Activated naive CD8-positive, alpha-beta T cell treated with anti-CD3 and anti-CD28 coated beads, Interleukin-2, amount 10 ng/mL, durations not matched to agents 7 days and 5 days (primary cell): ENCODE measurements at regions not wholly inside any gene's neighbourhood (a gene's known extent, or its start where the extent isn't known, plus 50 kb on each side); places are given as distances from the start of the nearest gene placed in this dataset.
"Not testable (repeated sequence)": the region's sequence is repeated elsewhere in the genome, so short reads cannot be mapped to it uniquely, and the experiment has no call there.

Experiments used
- ATAC-seq: fragments of 150-1000 bp; cut with Tn5 transposase; one replicate; pipeline ENCODE4 v1.10.0; 2021; ENCODE audit warnings: low read depth, moderate library complexity
- POLR2A ChIA-PET: fragments of 350-600 bp; sonication (Branson Sonifier 250); formaldehyde crosslinking; loops from one replicate; lab custom pipeline; 2021; ENCODE audit warnings: antibody characterized with exemption; lab: Charles Lee
- DNase-seq: peaks from one replicate; pipeline ENCODE4 v3.0.0; 2021
- H3K27ac Mint-ChIP-seq: one replicate; pipeline ENCODE4 v1.8.0; 2022; ENCODE audit warnings: mild to moderate bottlenecking, mixed read lengths
- H3K27me3 Mint-ChIP-seq: one replicate; pipeline ENCODE4 v1.8.0; 2022; ENCODE audit warnings: mild to moderate bottlenecking, moderate library complexity, mixed read lengths
- H3K36me3 Mint-ChIP-seq: one replicate; pipeline ENCODE4 v1.8.0; 2021; ENCODE audit warnings: mild to moderate bottlenecking, mixed read lengths
- H3K4me1 Mint-ChIP-seq: one replicate; pipeline ENCODE4 v1.8.0; 2021; ENCODE audit warnings: mixed read lengths
- H3K4me3 Mint-ChIP-seq: one replicate; pipeline ENCODE4 v1.8.0; 2022; ENCODE audit warnings: mild to moderate bottlenecking, moderate library complexity, mixed read lengths
- H3K9me3 Mint-ChIP-seq: one replicate; pipeline ENCODE4 v1.8.0; 2021; ENCODE audit warnings: mixed read lengths

DNA sequence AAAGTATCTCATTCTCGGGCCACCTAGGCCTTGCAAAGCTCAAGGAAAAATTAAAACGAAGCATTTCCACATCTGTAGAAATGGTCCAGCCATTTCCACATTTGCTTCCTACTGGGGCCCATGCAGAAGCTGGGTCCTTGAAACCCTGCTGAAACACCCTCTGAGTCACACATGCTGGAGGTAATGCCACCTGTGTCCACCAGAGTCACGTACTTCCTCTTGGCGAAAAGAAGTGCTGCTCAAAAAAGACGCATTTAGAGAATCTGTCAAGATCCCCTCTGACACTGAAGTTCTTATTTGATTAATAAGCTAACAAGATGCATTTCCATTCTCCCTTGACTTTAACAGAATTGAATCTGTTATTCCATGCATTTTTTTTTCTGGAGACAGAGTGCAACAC lies 423.2 kb downstream of the PREX1 start:
- Mint-ChIP-seq H3K36me3 (no peaks in the 10 kb centered on the region), H3K27me3 (peaks cover 7% of the 10 kb centered on the region), H3K9me3 (no peaks in the 10 kb centered on the region), H3K4me3 (no peak overlapping the region), H3K4me1 (no peaks in the 10 kb centered on the region), H3K27ac (no peak overlapping the region)
- POLR2A ChIA-PET = no interaction called here
- ATAC-seq (no peak), DNase-seq (no peak)

DNA sequence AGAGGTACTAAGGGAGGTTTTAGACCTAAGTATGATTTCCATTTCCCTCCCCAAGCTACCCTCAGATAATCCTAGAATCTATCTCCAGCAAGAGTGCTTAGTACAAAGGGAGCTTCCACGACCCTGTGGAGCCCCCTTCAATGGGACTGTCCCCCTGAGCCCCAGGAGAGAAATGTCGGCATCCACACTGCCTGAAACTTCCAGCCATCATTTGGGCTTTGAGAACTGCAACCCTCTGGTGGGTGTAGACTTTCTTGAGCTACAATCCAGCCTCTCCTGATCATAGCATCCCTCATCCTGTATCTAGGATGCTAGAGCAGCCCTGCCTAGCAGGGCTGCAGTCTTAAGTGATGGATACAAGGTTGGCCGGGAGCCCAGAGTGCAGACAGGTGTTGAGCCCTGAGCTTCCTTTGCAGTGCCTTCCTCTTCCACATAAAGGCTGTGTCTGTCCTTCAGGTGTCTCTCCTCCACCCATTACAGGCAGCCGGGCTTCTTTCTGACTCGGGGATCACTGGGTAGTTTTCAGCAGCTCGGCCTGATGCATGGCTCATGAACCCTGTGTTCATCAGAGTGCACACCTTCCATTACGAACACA lies 424.5 kb downstream of the PREX1 start:
- Mint-ChIP-seq H3K36me3 (no peaks in the 10 kb centered on the region), H3K27ac (no peak overlapping the region), H3K27me3 (peaks cover 4% of the 10 kb centered on the region), H3K4me3 (no peak overlapping the region), H3K9me3 (no peaks in the 10 kb centered on the region), H3K4me1 (no peaks in the 10 kb centered on the region)
- no peak for DNase-seq
- no peak for ATAC-seq
- POLR2A ChIA-PET = no interaction called here

DNA sequence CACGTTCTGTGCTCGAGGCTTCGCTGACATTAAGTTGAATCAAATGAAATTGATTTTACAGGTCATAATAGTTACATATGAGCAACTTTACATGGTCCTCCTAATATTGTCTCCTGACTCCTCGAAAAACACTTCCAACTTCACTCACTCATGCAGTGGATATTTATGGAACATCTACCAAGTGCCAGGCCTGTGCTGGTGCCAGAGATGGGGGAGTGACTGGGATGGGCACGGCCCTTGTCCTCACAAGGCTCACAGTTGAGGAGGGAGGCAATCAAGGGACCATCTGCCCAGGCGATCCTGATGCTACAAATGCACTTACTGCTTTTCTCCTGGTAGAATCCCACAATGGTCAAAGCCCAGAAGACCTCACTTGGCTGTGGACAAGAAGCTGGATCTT lies 426.4 kb downstream of the PREX1 start:
- Mint-ChIP-seq H3K9me3 (no peaks in the 10 kb centered on the region), H3K36me3 (no peaks in the 10 kb centered on the region), H3K27ac (no peak overlapping the region), H3K4me1 (no peaks in the 10 kb centered on the region), H3K27me3 (no peaks in the 10 kb centered on the region), H3K4me3 (no peak overlapping the region)
- no peak for ATAC-seq
- no peak for DNase-seq
- POLR2A ChIA-PET = no interaction called here

DNA sequence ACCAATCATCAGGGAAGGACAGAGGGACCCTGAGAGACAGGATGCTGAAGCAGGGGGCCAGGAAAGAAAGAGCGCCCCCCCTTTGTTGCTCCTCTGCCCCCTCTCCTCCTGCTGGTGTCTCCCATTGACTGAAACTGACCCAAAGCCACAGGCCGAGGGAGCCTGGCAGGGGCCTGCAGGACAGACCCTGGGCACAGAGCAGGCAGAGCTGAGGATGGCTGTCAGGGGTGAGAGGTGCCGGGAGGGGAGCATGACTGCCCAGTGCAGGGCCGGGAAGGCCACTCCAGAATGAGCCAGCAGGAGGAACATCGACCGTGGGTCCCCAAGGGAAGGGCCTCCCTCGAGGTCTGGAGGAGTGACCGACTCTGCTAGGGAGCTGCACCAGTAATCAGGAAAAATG lies 427.8 kb downstream of the PREX1 start:
- ATAC-seq (no peak), DNase-seq (no peak)
- Mint-ChIP-seq H3K4me1 (no peaks in the 10 kb centered on the region), H3K4me3 (no peak overlapping the region), H3K27me3 (no peaks in the 10 kb centered on the region), H3K9me3 (no peaks in the 10 kb centered on the region), H3K27ac (no peak overlapping the region), H3K36me3 (no peaks in the 10 kb centered on the region)
- POLR2A ChIA-PET = no interaction called here

DNA sequence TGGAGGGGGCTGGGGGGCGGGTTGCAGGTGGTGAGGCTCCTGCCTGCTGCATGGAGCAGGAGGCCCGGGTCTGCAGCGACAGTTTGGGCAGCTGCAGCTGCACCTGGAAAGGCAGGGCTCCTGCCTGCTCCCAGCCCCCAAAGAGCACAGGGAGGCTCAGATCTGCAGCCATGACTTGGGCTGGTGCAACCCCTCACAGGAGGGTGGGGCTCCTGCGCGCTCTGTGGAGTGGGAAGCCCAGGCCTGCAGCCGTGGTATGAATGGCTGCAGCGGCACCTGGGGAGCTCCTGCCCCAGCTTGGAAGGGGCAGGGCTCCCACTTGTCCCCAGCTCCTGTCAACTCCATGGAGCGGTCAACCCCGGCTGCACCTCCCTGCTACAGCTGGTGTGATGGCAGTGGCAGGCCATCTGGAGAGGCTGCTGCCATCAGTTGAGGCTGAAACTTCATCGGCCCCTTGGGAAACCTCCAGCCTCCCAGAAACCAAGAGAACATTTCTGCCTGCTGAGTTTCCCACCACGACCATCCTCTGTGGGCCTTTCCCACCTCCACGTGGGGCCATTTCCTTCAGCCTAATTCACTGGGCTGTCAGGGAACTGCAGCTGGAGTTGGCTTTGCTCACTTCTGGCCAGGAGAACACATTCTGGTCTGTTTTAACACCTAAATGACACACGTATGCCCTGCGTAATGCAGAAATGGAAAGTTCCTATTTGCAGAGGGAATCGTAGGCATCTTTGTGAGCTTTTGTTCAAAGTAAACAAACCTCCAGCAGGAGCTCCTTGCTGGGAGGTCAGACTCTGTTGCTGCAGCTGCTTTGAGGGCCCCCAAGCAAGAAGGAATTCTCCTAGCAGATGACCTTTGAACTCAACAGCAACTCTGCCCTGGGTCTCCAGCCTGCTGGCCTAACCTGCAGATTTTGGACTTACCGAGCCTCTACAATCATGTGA lies 429.0 kb downstream of the PREX1 start:
- Mint-ChIP-seq H3K36me3 (no peaks in the 10 kb centered on the region), H3K4me1 (no peaks in the 10 kb centered on the region), H3K9me3 (no peaks in the 10 kb centered on the region), H3K27ac (no peak overlapping the region), H3K27me3 (peaks cover 6% of the 10 kb centered on the region), H3K4me3 (no peak overlapping the region)
- POLR2A ChIA-PET = no interaction called here
- no peak for ATAC-seq
- DNase-seq = no peak

DNA sequence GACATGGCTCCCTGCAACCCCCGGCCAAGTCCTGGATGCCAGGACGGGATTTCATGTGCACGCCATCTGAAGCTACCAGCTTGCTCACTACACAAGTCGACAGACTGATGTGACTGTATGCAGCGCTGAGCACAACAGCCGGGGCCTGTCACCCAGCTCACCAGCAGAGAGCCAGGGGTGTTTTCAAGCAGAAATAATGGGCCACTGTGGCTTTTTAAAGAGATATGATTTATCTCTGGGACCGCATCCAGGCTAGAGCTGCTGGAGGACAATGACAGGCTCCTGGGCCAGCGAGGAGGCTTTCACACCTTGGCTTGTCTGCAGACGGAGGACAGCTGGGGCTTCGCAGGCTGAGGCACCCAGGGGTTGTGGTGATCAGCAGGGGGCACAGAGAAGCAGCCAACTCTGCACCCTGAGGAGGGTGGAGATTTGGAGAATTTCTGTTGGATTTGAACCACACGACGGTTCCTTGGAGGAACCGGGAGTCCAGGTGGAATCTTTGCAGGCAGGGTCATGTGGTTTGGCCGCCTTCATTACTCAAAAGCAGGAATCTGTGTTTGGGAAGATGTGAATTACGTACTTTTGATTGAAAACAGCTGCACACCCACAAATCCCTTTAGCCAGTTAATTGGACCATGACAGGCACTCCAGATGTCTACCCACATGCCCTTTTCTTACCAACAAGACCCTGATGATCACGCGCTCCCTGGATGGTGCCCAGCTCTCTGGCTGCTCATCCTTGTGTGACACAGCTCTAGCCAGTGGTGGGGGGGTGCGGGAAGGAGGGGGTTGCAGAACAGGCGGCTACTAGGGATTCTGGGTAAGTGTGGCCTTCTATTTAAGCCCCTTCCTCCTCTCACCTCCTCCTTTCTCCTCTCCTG lies 430.6 kb downstream of the PREX1 start:
- H3K27ac Mint-ChIP-seq, POLR2A ChIA-PET: not testable (repeated sequence)

DNA sequence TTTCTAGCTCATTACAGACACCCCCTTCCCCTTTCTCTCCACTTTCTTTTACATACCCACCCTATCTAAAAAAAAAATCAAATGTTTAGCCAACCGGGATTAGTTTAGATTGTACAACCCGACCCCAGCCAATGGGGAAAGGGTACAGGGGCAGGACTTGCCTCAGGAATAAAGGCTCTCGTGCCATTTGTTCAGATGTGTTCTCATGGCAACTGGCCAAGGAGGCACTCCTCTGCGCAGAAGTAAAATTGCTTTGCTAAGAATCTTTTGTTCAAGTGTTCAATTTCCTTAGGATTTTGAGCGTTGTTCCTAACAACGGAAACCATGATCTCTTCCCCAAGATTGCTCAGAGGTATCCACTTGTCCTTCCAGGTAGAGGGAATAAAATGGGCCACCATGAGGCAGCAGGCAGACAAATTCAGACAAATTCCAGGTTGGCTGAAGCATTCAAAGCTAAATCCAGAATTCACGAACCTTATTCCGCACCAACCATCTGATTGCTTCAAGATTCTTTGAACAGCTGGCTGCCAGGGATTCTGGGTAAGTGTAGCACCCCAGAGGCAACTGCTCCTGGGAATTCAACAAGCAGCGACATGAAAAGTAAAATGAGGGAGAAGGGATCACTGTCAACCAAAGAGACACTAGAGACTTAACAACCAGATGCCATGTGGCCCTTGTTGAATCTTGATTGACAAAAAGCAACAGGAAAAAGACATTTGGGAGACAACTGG lies 431.8 kb downstream of the PREX1 start:
- POLR2A ChIA-PET = no interaction called here
- H3K9me3 Mint-ChIP-seq = peaks cover 10% of the 10 kb centered on the region
- no peaks in the 10 kb centered on the region for H3K4me1 Mint-ChIP-seq

More for the DNA sequence above, 430.6 kb downstream of the PREX1 start:
- H3K4me1 Mint-ChIP-seq, H3K4me3 Mint-ChIP-seq, DNase-seq, H3K27me3 Mint-ChIP-seq, ATAC-seq, H3K36me3 Mint-ChIP-seq, H3K9me3 Mint-ChIP-seq: not testable (repeated sequence)

DNA sequence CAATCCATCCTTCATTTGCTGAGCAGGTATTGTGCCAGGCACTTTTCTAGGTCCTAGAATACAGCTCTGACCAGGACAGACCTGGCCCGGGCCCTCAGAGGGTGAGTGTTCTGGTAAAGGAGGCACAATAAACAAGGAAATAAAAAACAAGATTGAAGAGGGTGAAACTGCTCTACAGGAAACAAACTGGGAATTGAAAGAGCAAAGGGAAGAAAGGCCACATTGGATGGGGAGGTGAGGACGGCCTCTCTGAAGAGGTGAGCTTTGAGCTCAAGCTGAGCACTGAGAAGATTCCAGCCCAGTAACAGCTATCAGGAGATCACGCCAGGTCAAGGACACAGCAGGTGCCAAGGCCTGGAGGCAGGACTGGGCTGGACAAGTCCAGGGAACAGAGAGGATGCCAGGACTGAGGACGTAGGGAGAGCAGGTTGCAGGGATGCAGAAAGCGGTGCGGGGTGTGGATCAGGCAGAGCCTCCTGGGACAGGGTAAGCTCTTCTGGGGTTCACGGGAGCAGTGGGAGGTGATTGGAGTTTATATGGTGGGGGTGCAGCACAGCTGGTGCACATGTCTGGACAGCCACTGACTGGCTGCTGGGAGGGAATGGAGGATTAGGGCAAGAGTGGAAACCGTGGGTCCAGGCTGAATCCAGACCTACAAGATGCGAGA lies 433.3 kb downstream of the PREX1 start:
- H3K4me3 Mint-ChIP-seq = no peak overlapping the region
- no peaks in the 10 kb centered on the region for H3K36me3 Mint-ChIP-seq
- no peak overlapping the region for H3K27ac Mint-ChIP-seq
- POLR2A ChIA-PET = no interaction called here
- DNase-seq (no peak), ATAC-seq (no peak)
- peaks cover 10% of the 10 kb centered on the region for H3K9me3 Mint-ChIP-seq
- no peaks in the 10 kb centered on the region for H3K4me1 Mint-ChIP-seq
- peaks cover 9% of the 10 kb centered on the region for H3K27me3 Mint-ChIP-seq

More for the DNA sequence above, 431.8 kb downstream of the PREX1 start:
- Mint-ChIP-seq H3K27me3 (peaks cover 6% of the 10 kb centered on the region), H3K27ac (no peak overlapping the region), H3K36me3 (no peaks in the 10 kb centered on the region), H3K4me3 (no peak overlapping the region)
- no peak for ATAC-seq
- no peak for DNase-seq

DNA sequence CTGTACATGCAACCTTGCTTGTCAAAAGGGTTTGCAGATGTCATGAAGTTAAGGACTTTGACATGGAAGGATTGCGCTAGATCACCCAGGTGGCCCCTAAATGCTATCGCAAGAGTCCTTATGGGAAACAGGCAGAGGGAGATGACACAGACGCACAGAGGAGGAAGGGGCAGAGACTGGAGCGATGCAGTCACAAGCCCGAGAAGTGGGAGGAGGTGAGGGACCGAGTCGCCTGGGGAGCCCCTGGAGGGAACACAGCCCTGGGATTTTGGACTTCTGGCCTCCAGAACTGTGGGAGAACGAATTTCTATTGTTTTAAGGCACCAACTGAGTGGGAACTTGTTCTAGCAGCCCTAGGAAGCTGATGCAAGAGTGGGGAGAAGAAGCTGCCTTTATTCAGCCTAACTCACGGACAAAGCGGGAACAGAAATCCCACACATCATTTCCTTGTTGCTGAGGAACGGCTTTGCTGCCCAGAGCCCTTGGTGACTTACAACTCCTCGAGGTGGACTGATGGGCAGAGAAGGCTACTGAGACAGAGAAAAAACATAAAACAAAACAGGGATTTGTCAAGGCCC lies 434.0 kb downstream of the PREX1 start:
- POLR2A ChIA-PET = no interaction called here
- peaks cover 10% of the 10 kb centered on the region for H3K9me3 Mint-ChIP-seq
- H3K4me1 Mint-ChIP-seq = no peaks in the 10 kb centered on the region
- H3K4me3 Mint-ChIP-seq = no peak overlapping the region
- DNase-seq = no peak
- no peaks in the 10 kb centered on the region for H3K36me3 Mint-ChIP-seq
- peaks cover 11% of the 10 kb centered on the region for H3K27me3 Mint-ChIP-seq
- no peak for ATAC-seq
- H3K27ac Mint-ChIP-seq = no peak overlapping the region

DNA sequence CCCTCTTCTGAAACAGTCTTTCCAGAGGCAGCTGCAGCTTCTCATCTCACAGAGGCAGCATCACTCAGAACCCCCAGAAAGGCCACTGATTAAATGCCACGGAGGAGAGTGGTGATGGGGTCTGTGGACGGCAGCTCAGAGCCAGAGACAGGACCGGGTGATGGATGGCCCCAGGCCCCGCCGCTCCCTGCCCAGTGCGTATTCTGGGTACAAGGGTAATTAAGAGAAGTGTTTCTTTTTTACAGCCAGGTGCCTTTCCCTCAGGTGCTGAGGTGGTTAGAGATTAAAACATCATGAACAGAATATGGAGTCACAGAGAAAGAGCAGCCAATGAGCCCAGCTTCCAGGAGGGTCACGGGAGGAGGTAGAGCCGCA lies 434.5 kb downstream of the PREX1 start:
- Mint-ChIP-seq H3K4me1 (no peaks in the 10 kb centered on the region), H3K36me3 (no peaks in the 10 kb centered on the region), H3K27ac (no peak overlapping the region), H3K27me3 (peaks cover 11% of the 10 kb centered on the region), H3K9me3 (peaks cover 10% of the 10 kb centered on the region), H3K4me3 (no peak overlapping the region)
- POLR2A ChIA-PET = no interaction called here
- no peak for ATAC-seq
- DNase-seq = no peak

DNA sequence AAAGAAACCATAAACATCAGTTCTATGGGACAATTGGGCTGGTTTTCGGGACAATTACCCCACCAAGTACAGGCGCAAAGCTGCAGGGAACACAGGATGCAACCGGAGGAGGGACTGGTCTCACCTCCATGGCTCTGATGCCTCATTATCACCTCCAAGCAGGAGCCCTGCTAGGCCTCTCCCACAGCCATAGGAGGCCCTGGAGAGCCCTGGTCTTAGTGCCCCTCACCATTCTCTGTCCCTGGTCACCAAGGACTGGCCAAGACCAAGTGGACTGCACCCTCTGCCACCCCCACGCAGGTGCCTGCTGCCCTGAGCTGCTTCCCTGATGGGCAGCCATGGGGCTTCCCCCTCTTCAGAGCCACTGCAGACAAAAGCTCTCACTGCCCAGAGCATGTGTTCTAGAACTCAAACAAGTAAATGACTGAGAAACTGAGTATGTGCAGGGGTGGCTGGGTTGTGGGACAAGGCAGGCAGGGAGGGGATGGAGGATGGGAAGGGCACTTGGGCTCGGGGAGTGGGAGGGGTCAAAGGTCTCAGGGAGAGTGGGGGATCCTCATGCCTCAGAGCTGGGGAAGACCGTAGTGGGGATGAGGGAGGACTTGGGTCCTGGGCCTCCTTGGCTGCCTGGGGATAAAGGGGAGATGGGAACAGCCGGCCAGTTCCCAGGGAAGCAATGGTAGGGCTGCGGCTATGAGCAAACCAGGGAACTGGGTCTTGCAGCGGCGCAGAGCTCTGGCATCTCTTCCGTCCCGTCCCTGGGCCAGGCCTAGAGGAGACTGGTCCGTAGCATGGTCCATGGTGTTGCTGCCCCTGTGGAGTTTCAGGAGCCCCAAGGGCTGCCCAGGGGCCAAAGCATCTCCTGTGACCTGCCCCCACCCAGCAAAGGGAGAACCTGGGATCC lies 435.1 kb downstream of the PREX1 start:
- no peak overlapping the region for H3K27ac Mint-ChIP-seq
- no peak for ATAC-seq
- H3K4me1 Mint-ChIP-seq = no peaks in the 10 kb centered on the region
- no peak overlapping the region for H3K4me3 Mint-ChIP-seq
- peaks cover 10% of the 10 kb centered on the region for H3K9me3 Mint-ChIP-seq
- POLR2A ChIA-PET = no interaction called here
- H3K27me3 Mint-ChIP-seq = peaks cover 14% of the 10 kb centered on the region
- H3K36me3 Mint-ChIP-seq = no peaks in the 10 kb centered on the region
- DNase-seq = no peak

DNA sequence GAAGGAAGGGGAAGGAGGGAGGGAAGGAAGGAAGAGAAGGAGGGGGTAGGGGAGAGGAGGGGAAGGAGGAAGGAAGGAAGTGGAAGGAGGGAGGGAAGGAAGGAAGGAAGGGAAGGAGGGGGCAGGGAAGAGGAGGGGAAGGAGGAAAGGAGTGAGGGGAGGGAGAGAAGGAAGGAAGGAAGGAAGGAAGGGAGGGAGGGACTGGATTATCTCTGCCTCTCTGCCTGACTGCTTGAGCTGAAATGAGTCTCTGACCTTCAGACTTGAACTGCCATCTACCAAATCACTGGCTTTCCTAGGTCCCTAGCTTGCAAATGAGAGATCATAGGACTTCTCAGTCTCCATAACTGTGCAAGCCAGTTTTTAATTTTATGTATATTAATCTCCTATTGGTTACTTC lies 436.8 kb downstream of the PREX1 start:
- no peaks in the 10 kb centered on the region for H3K4me1 Mint-ChIP-seq
- peaks cover 16% of the 10 kb centered on the region for H3K27me3 Mint-ChIP-seq
- peaks cover 10% of the 10 kb centered on the region for H3K9me3 Mint-ChIP-seq
- H3K4me3 Mint-ChIP-seq = no peak overlapping the region
- POLR2A ChIA-PET = no interaction called here
- no peak for DNase-seq
- no peaks in the 10 kb centered on the region for H3K36me3 Mint-ChIP-seq
- H3K27ac Mint-ChIP-seq = no peak overlapping the region
- ATAC-seq = no peak
